HEK293 (cell line): ENCODE measurements at regions not wholly inside any gene's neighbourhood (a gene's known extent, or its start where the extent isn't known, plus 50 kb on each side); places are given as distances from the start of the nearest gene placed in this dataset.
"Not testable (repeated sequence)": the region's sequence is repeated elsewhere in the genome, so short reads cannot be mapped to it uniquely, and the experiment has no call there.

ENCODE experiments used
- CTCF ChIA-PET: fragments of 350-600 bp; formaldehyde crosslinking; extraction: SDS; loops from one replicate; lab custom pipeline; 2021; ENCODE audit warnings: antibody characterized with exemption; lab: Yijun Ruan, JAX
- POLR2A ChIA-PET: fragments of 300-600 bp; formaldehyde crosslinking; extraction: SDS; loops from one replicate; lab custom pipeline; 2020; ENCODE audit warnings: antibody characterized with exemption, inconsistent platforms; lab: Yijun Ruan, JAX
- H3K27ac ChIP-seq: fragments of 200-500 bp; sonication (Bioruptor generic); 2 replicates; pipeline ENCODE4 v1.5.1; 2014; ENCODE audit warnings: low read depth, low read length, control low read depth, inconsistent platforms; ENCODE audit errors: extremely low read depth
- H3K36me3 ChIP-seq, 2 experiments: fragments of 200-500 bp in 1 of 2; sonication (Bioruptor generic) in 1 of 2; 1 replicate in 1 of 2; 2 replicates in 1 of 2; pipeline ENCODE4 v1.5.1; 2014 to 2017; ENCODE audit warnings: inconsistent platforms in 2 of 2, low read length in 2 of 2; ENCODE audit not compliant: control insufficient read depth in 2 of 2, insufficient read depth in 1 of 2
- H3K4me1 ChIP-seq: fragments of 200-500 bp; sonication (Bioruptor generic); 2 replicates; pipeline ENCODE4 v1.5.1; 2014; ENCODE audit warnings: mild to moderate bottlenecking, low read length, inconsistent platforms; ENCODE audit not compliant: control insufficient read depth, insufficient read depth
- H3K4me3 ChIP-seq: 2 replicates; pipeline ENCODE4 v1.5.1; 2011; ENCODE audit warnings: low read depth, mild to moderate bottlenecking, control low read depth, low read length, moderate library complexity
- H3K9me3 ChIP-seq: fragments of 200-500 bp; sonication (Bioruptor generic); 2 replicates; pipeline ENCODE4 v1.5.1; 2014; ENCODE audit warnings: low read depth, low read length, inconsistent platforms; ENCODE audit not compliant: control insufficient read depth, insufficient read depth
- ATF2 ChIP-seq: fragments of 450-650 bp; formaldehyde crosslinking; IDR thresholded peaks from 2 replicates; pipeline ENCODE4 v1.5.1; 2016; ENCODE audit warnings: missing biosample characterization, missing genetic modification characterization, low read depth
- KLF8 ChIP-seq: fragments of 450-650 bp; formaldehyde crosslinking; IDR thresholded peaks from 2 replicates; pipeline ENCODE4 v1.5.1; 2016; ENCODE audit warnings: missing biosample characterization, missing genetic modification characterization
- SP7 ChIP-seq: fragments of 450-650 bp; formaldehyde crosslinking; IDR thresholded peaks from 2 replicates; pipeline ENCODE4 v1.5.1; 2016; ENCODE audit warnings: missing biosample characterization, missing genetic modification characterization
- YY1 ChIP-seq: fragments of 450-650 bp; formaldehyde crosslinking; IDR thresholded peaks from 2 replicates; pipeline ENCODE4 v1.5.1; 2018; ENCODE audit warnings: missing biosample characterization, missing genetic modification characterization
- ZBTB1 ChIP-seq: fragments of 450-650 bp; formaldehyde crosslinking; IDR thresholded peaks from 2 replicates; pipeline ENCODE4 v1.5.1; 2016; ENCODE audit warnings: missing biosample characterization, missing genetic modification characterization
- ZBTB11 ChIP-seq: fragments of 450-650 bp; formaldehyde crosslinking; conservative IDR thresholded peaks from 2 replicates; pipeline ENCODE4 v1.5.1; 2016; ENCODE audit warnings: low read depth, missing biosample characterization, missing genetic modification characterization
- ZBTB48 ChIP-seq: fragments of 450-650 bp; formaldehyde crosslinking; IDR thresholded peaks from 2 replicates; pipeline ENCODE4 v1.5.1; 2016; ENCODE audit warnings: missing biosample characterization, missing genetic modification characterization
- ZBTB7A ChIP-seq: fragments of 450-650 bp; formaldehyde crosslinking; IDR thresholded peaks from 2 replicates; pipeline ENCODE4 v1.5.1; 2016; ENCODE audit warnings: low read depth, missing biosample characterization, missing genetic modification characterization
- ZFP3 ChIP-seq: fragments of 450-650 bp; formaldehyde crosslinking; IDR thresholded peaks from 2 replicates; pipeline ENCODE4 v1.5.1; 2016; ENCODE audit warnings: low read depth, missing biosample characterization, missing genetic modification characterization
- ZNF211 ChIP-seq: fragments of 450-650 bp; formaldehyde crosslinking; IDR thresholded peaks from 2 replicates; pipeline ENCODE4 v1.5.1; 2016; ENCODE audit warnings: low read depth, missing biosample characterization, missing genetic modification characterization
- ZNF221 ChIP-seq: fragments of 450-650 bp; formaldehyde crosslinking; IDR thresholded peaks from 2 replicates; pipeline ENCODE4 v1.5.1; 2017; ENCODE audit warnings: missing biosample characterization, missing genetic modification characterization, borderline replicate concordance
- ZNF223 ChIP-seq: fragments of 450-650 bp; formaldehyde crosslinking; IDR thresholded peaks from 2 replicates; pipeline ENCODE4 v1.5.1; 2016; ENCODE audit warnings: missing biosample characterization, missing genetic modification characterization
- ZNF302 ChIP-seq: fragments of 450-650 bp; formaldehyde crosslinking; IDR thresholded peaks from 2 replicates; pipeline ENCODE4 v1.5.1; 2016; ENCODE audit warnings: missing biosample characterization, missing genetic modification characterization, low read depth
- ZNF561 ChIP-seq: fragments of 450-650 bp; IDR thresholded peaks from 2 replicates; pipeline ENCODE4 v1.5.1; 2018; ENCODE audit warnings: missing biosample characterization, missing genetic modification characterization, borderline replicate concordance
- ZNF596 ChIP-seq: fragments of 450-650 bp; IDR thresholded peaks from 2 replicates; pipeline ENCODE4 v1.5.0; 2018; ENCODE audit warnings: missing biosample characterization, mild to moderate bottlenecking, missing genetic modification characterization, moderate library complexity
- ZNF791 ChIP-seq: fragments of 450-650 bp; formaldehyde crosslinking; IDR thresholded peaks from 2 replicates; pipeline ENCODE4 v1.5.1; 2016; ENCODE audit warnings: missing biosample characterization, missing genetic modification characterization
- ZNF843 ChIP-seq: fragments of 450-650 bp; formaldehyde crosslinking; IDR thresholded peaks from 2 replicates; pipeline ENCODE4 v1.5.1; 2016; ENCODE audit warnings: missing biosample characterization, missing genetic modification characterization
- ZSCAN4 ChIP-seq: fragments of 450-650 bp; formaldehyde crosslinking; IDR thresholded peaks from 2 replicates; pipeline ENCODE4 v1.5.1; 2017; ENCODE audit warnings: missing biosample characterization, missing genetic modification characterization
- TF ChIP-seq, protein P1 (sequence below): fragments of 450-650 bp; formaldehyde crosslinking; IDR thresholded peaks from 2 replicates; pipeline ENCODE4 v1.5.1; 2016; ENCODE audit warnings: missing biosample characterization, missing genetic modification characterization
- TF ChIP-seq, protein P2 (sequence below): fragments of 450-650 bp; formaldehyde crosslinking; IDR thresholded peaks from 2 replicates; pipeline ENCODE4 v1.5.1; 2016; ENCODE audit warnings: missing biosample characterization, missing genetic modification characterization
- TF ChIP-seq, protein P3 (sequence below): fragments of 450-650 bp; formaldehyde crosslinking; optimal IDR thresholded peaks from 2 replicates; pipeline ENCODE3; 2016; ENCODE audit warnings: missing biosample characterization, mild to moderate bottlenecking, missing genetic modification characterization

- ChIA-PET CTCF (no interaction called here), POLR2A (no interaction called here)
- Histone ChIP-seq H3K36me3 (no peaks in the 10 kb centered on the region), H3K4me3 (no peak overlapping the region), H3K9me3 (no peaks in the 10 kb centered on the region; the same call in 1 of the 2 replicates), H3K27ac (no peak overlapping the region), H3K4me1 (no peaks in the 10 kb centered on the region)
- no peak for TF ChIP-seq ZNF223 (tag by site-specific recombination)
- no peak for TF ChIP-seq ATF2 (tag by site-specific recombination)
- TF ChIP-seq ZNF211 (tag by site-specific recombination) = no peak
- no peak for TF ChIP-seq KLF8 (tag by site-specific recombination)
- no peak for TF ChIP-seq ZBTB48 (tag by site-specific recombination)
- TF ChIP-seq ZNF302 (tag by site-specific recombination) = no peak
- TF ChIP-seq ZNF221 (tag by site-specific recombination) = no peak
- no peak for TF ChIP-seq ZBTB1 (tag by site-specific recombination)
- TF ChIP-seq ZNF843 = no peak
- TF ChIP-seq, protein P1, sequence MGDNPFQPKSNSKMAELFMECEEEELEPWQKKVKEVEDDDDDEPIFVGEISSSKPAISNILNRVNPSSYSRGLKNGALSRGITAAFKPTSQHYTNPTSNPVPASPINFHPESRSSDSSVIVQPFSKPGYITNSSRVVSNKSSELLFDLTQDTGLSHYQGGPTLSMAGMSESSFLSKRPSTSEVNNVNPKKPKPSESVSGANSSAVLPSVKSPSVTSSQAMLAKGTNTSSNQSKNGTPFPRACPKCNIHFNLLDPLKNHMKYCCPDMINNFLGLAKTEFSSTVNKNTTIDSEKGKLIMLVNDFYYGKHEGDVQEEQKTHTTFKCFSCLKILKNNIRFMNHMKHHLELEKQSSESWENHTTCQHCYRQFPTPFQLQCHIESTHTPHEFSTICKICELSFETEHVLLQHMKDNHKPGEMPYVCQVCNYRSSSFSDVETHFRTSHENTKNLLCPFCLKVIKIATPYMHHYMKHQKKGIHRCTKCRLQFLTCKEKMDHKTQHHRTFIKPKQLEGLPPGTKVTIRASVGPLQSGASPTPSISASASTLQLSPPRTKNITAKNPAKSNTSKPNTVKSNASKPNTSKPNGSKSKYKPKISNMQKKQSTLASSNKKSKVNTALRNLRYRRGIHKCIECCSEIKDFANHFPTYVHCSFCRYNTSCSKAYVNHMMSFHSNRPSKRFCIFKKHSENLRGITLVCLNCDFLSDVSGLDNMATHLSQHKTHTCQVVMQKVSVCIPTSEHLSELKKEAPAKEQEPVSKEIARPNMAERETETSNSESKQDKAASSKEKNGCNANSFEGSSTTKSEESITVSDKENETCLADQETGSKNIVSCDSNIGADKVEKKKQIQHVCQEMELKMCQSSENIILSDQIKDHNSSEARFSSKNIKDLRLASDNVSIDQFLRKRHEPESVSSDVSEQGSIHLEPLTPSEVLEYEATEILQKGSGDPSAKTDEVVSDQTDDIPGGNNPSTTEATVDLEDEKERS (tag by site-specific recombination) = no peak
- no peak for TF ChIP-seq ZNF596
- no peak for TF ChIP-seq SP7 (tag by site-specific recombination)
- TF ChIP-seq ZNF791 = no peak
Measured at GRCh38 chr2:117019357-117019756, 795.1 kb upstream of the DDX18 start.

DNA sequence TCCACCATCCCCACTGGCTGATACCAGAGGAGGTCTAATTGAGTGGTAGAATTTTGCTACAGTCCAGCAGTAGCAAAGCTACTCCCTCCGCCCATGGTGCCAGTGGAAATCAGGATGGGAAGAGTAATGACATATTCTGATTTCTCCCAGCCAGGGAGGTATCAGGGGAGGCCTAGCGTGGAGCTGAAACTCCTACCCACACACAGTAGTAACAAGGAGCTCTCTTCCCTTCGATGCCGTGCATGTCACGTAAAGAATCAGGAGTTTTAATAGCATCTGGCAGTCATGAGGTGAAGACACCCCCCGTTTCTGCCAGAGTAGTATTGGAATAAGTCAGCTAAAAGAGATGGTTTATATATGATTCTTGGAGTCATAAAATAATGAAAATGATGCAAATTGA, 786.8 kb upstream of the DDX18 start:
- no peaks in the 10 kb centered on the region for H3K36me3 ChIP-seq
- H3K27ac ChIP-seq = no peak overlapping the region
- no peak overlapping the region for H3K4me3 ChIP-seq
- no peaks in the 10 kb centered on the region for H3K9me3 ChIP-seq
- ChIA-PET POLR2A (no interaction called here), CTCF (no interaction called here)
- H3K4me1 ChIP-seq = no peaks in the 10 kb centered on the region
- TF ChIP-seq, protein P2, sequence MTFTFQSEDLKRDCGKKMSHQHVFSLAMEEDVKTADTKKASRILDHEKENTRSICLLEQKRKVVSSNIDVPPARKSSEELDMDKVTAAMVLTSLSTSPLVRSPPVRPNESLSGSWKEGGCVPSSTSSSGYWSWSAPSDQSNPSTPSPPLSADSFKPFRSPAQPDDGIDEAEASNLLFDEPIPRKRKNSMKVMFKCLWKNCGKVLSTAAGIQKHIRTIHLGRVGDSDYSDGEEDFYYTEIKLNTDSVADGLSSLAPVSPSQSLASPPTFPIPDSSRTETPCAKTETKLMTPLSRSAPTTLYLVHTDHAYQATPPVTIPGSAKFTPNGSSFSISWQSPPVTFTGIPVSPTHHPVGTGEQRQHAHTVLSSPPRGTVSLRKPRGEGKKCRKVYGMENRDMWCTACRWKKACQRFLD (tag by site-specific recombination) = no peak
- TF ChIP-seq ZSCAN4 (tag by site-specific recombination) (no peak), ZBTB11 (no peak), ZFP3 (no peak), YY1 (tag by site-specific recombination) (no peak), ZNF561 (tag by site-specific recombination) (no peak), ZBTB7A (tag by site-specific recombination) (no peak)
- TF ChIP-seq, protein P3, sequence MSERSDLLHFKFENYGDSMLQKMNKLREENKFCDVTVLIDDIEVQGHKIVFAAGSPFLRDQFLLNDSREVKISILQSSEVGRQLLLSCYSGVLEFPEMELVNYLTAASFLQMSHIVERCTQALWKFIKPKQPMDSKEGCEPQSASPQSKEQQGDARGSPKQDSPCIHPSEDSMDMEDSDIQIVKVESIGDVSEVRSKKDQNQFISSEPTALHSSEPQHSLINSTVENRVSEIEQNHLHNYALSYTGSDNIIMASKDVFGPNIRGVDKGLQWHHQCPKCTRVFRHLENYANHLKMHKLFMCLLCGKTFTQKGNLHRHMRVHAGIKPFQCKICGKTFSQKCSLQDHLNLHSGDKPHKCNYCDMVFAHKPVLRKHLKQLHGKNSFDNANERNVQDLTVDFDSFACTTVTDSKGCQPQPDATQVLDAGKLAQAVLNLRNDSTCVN = no peak

DNA sequence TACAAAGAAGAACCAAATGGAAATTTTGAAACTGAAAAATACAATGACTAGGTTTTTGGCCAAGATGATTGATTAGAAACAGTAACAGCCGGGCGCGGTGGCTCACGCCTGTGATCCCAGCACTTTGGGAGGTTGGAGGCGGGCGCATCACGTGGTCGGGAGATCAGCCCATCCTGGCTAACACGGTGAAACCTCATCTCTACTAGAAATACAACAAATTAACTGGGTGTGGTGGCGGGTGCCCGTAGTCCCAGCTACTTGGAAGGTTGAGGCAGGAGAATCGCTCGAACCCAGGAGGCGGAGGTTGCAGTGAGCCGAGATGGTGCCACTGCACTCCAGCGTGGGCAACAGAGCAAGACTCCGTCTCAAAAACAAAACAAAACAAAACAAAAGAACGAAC, 785.8 kb upstream of the DDX18 start:
- POLR2A ChIA-PET = not testable (repeated sequence)

More for the DNA sequence above, 785.8 kb upstream of the DDX18 start:
- not testable (repeated sequence) for H3K4me3 ChIP-seq, H3K36me3 ChIP-seq, H3K4me1 ChIP-seq, H3K27ac ChIP-seq, H3K9me3 ChIP-seq
- CTCF ChIA-PET = interaction anchor here (0.7 kb wide), 1 partner anchor 11 kb away, joined by 3 read pairs; no protein-coding TSS in a partner anchor
